MM.1S (cell line): ENCODE measurements at regions not wholly inside any gene's neighbourhood (a gene's known extent, or its start where the extent isn't known, plus 50 kb on each side); places are given as distances from the start of the nearest gene placed in this dataset.

Experiments
- EZH2 ChIP-seq: fragments of 300-600 bp; sonication (generic); optimal IDR thresholded peaks from 2 replicates; pipeline ENCODE3; 2017; ENCODE audit warnings: low read depth, mild to moderate bottlenecking, antibody characterized with exemption, low read length, mixed read lengths
- EZH2phosphoT487 ChIP-seq: fragments of 300-600 bp; sonication (generic); IDR thresholded peaks from 2 replicates; pipeline ENCODE4 v1.6.1; 2018; ENCODE audit warnings: antibody characterized with exemption, low read length
- TF ChIP-seq, protein P1 (sequence below): fragments of 300-600 bp; sonication (generic); IDR thresholded peaks from 2 replicates; pipeline ENCODE4 v1.5.1; 2016; ENCODE audit warnings: antibody characterized with exemption, low read length, mixed read lengths

DNA sequence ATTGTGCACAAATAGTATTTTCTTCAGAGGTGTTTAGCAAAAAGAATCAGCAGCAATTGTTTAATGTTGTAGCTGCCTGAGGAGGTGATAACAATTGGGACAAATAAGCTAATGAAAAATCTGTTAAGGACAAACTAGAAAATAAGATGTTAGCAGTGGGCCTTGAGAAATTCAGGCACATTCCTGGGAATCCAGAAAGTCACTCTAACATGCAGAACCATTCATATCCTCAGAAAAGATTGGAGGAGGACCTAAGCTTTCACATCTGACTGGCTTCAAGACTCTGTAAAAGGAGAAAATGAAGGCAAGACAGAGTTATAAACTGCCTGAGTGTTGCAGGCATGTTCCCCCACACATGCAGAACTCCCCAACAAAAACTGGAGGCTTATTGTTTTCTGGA is 353.5 kb upstream of the RGPD4 start:
- TF ChIP-seq, protein P1, sequence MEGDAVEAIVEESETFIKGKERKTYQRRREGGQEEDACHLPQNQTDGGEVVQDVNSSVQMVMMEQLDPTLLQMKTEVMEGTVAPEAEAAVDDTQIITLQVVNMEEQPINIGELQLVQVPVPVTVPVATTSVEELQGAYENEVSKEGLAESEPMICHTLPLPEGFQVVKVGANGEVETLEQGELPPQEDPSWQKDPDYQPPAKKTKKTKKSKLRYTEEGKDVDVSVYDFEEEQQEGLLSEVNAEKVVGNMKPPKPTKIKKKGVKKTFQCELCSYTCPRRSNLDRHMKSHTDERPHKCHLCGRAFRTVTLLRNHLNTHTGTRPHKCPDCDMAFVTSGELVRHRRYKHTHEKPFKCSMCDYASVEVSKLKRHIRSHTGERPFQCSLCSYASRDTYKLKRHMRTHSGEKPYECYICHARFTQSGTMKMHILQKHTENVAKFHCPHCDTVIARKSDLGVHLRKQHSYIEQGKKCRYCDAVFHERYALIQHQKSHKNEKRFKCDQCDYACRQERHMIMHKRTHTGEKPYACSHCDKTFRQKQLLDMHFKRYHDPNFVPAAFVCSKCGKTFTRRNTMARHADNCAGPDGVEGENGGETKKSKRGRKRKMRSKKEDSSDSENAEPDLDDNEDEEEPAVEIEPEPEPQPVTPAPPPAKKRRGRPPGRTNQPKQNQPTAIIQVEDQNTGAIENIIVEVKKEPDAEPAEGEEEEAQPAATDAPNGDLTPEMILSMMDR, result no peak
- TF ChIP-seq EZH2phosphoT487 (no peak), EZH2 (no peak)
